NCI-H2081 (cell line): ENCODE measurements at regions not wholly inside any gene's neighbourhood (a gene's known extent, or its start where the extent isn't known, plus 50 kb on each side); places are given as distances from the start of the nearest gene placed in this dataset.

Source experiments
- DNase-seq, 2 experiments: peaks; one replicate each; lab custom pipeline; 2025; lab: John Stamatoyannopoulos, UW

- no peak for DNase-seq
Observed at GRCh38 chr20:56957737-56958553, 308.5 kb downstream of the BMP7 start.

GRCh38 chr20:56964901-56965300 lies 301.5 kb downstream of the BMP7 start:
- DNase-seq, result no peak

DNA sequence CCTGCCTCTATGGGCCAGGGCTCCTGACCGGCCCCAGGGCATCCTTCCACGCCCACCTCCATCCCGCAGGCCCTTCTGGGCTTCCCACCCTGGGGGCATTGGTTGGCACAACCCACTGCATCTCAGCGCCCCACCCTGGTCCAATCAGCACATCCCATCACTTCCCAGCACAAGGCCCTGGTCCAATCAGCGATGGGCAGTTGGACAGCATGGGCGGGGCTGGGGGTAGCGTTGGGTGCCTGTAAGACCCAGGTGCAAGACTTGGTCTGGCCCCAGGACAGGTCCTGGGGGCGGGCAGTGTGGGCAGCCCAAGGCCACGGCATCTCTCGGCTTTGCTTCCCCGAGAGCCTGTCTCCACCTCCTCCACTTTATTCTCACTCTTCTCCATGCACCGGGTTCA lies 298.5 kb downstream of the BMP7 start:
- no peak for DNase-seq

DNA sequence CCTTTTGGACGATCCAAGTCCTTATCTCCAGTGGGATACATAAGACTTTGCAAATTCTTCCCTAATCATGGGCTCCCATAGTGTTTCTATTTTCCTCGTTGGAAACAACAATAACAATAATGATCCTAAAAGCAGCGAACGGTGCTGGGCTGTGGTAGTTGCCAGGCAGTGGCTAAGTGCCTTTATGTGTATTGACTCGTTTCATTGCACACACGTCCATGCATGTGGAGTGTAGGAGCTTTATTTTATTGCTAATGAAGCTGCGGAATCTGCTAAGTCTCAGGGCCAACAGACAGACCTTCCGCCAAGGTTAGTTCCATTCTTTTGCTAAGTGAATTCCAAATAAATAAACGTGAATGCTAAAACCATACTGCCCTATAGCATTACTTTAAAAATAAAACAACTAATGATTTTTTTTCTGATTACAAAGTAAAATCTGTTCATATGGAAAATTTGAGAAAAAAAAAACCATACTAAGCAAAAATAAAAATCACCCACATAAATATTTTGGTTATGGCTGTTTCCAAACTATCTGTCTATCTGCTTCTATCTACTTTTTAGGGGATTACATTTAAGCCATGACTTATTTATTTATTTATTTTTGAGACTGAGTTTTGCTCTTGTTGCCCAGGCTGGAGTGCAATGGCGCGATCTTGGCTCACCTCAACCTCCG lies 297.9 kb downstream of the BMP7 start:
- no peak for DNase-seq

DNA sequence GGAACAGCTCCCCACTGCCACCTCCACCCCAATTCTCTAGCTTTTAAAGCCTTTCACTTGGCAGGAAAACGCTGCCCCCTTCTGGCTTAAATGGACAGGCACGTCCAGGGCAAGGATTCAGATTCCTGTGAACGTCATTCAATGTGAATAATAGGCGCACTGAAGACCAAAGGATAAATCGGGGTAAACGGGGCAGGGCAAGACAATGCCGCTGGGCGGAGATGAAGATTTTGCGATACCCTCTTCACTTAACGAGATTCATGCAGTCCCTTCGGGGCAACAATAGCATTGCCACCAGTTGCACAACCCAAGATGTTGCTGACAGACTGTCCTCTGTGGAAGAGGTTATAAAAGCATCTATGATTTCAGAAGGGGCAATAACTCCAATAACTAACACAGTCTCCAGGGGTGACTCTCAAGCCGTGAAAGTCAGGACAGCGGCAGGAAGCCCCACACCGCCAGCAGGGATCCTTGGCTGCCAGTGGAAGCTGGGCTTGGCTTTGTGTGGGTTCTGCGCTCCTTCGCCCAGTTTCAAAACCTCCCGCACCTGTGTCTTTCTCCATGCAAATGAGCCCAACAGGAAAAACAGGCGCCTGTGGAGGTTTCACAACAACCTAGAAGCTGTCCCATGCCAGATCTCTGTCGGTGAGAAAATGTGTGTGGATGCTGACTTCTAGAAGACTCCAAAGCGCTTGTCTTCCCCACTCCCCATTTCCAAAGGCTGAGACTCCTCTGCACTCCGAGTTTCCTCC lies 291.8 kb downstream of the BMP7 start:
- peak in 1 of 2 experiments; percentile 1 for DNase-seq

- DNase-seq, result no peak
Observed at GRCh38 chr20:56975838-56976237, 290.6 kb downstream of the BMP7 start.

DNA sequence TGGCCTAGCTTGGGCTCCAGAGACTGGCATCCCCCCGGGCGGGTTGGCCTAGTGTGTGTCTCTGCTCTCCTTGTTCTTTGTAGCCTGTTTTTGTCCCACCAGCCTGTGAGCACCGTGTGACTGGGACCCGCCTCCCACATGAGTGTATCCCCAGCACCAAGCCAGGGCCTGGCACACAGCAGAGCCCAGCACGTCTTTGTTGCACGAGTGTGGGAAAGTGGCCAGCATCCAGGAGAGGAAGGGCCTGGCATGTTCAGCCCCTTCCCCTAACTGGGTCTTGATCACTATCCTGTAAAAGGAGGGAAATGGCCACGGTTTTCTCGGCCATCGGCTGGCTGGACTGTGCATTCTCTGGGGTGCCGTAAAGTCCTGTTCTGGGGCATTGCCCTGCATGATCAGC lies 290.1 kb downstream of the BMP7 start:
- DNase-seq, result no peak

GRCh38 chr20:56978475-56978874 lies 288.0 kb downstream of the BMP7 start:
- no peak for DNase-seq

DNA sequence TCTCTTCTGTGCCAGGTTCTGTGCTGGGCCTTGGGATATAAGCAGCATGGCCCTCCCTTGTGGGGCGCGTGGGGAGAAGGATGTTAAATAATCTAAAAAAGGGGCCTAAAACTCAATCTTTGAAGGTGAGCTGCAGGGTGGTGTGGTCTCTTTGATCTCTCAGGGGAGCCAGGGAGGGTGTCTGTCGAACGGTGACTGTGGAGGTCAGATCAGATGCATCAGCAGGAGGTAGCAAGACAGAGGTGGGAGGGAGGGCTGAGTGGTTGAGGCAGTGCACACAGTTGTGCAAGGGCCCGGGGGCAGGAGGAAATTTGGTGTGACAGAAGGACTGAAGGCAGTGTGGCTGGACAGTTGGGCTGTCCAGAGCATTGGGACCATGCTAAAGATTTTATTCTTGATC lies 287.3 kb downstream of the BMP7 start:
- no peak for DNase-seq

GRCh38 chr20:56981301-56981700 lies 285.1 kb downstream of the BMP7 start:
- no peak for DNase-seq

GRCh38 chr20:56983813-56984212 lies 282.6 kb downstream of the BMP7 start:
- DNase-seq, result no peak

DNA sequence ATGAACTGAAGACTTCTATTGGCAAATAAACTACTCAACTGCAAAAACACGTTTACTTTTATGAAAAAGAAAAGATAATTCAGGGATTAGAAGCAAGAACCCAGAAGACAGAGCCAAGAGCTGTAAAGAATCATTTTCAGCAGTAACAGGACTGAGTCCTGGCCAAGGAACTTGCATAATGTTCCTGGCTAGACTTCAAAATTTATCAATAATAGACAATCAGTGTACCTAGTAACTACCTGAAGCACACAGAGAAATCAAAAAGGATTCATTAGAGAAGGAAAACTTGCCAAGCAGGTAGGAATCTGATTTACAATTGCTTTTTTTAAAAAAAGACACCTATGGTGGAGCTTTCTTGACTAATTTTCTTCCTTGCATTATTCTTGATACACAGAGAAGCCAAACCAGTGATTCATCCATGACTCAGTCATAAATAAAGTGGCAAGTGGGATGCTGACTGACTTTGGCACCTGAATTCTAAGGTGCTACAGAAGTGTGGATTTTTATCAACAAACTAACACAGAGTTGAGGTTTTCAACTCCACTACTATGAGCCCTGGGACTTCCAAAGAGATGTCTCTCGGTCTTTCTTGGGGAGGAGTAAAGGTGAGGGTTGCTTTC lies 281.3 kb downstream of the BMP7 start:
- no peak for DNase-seq

DNA sequence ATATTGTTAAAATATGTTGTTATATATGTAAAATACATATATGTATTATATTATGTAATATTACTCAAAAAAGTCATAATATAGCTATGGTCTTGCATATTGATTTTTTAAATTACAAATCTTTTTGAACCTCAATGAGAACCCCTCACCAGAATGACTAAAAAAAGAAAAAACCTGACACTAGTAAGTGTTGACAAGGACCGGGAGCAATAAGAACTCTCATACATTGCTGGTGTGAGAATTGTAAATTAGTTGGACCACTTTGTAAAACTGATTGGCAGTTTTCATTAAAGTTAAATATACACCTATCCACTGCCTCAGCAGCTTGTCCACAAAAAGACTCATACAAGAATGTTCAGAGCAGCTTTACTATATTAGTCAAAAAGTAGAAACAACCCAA lies 280.0 kb downstream of the BMP7 start:
- no peak for DNase-seq

- no peak for DNase-seq
Observed at GRCh38 chr20:56986931-56987720, 279.3 kb downstream of the BMP7 start.

GRCh38 chr20:56987986-56988385 lies 278.5 kb downstream of the BMP7 start:
- no peak for DNase-seq

DNA sequence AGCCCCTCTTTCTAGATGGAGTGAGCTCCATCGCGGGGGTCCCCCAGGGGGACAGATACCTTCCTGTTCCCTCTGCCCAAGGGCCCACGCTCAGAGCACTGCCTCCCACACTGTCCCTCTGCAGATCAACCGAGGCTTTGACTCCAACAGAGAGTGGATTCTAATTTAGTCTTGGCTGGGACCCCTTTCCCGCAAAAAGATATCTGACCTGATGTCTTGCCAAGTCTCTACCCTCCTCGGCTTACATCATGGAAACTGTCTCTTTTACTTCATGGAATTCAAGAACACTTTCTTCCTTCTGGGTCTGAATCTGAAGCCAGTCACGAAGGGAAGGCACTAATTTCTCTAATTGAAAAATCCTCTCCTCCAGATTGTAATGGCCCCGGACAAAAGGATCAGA lies 278.0 kb downstream of the BMP7 start:
- DNase-seq, result no peak

DNA sequence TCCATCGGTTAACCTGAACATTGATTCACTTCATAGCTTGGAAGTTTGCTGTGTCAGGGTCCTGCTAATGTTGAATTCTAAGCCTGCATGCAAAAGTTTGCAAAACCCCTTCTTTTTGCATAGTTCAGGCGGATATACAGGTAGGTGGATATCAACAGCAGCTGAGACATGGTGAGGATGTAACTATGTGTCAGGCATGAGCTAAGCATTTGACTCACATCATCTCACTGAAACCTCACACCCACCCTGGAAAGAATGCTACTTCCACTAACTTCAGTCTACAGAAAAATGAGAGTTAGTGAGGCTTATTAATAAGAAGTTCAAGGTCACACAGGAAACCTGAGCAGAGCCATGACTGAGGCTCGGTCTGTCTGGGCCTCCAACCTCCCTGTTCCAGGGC lies 276.9 kb downstream of the BMP7 start:
- no peak for DNase-seq

DNA sequence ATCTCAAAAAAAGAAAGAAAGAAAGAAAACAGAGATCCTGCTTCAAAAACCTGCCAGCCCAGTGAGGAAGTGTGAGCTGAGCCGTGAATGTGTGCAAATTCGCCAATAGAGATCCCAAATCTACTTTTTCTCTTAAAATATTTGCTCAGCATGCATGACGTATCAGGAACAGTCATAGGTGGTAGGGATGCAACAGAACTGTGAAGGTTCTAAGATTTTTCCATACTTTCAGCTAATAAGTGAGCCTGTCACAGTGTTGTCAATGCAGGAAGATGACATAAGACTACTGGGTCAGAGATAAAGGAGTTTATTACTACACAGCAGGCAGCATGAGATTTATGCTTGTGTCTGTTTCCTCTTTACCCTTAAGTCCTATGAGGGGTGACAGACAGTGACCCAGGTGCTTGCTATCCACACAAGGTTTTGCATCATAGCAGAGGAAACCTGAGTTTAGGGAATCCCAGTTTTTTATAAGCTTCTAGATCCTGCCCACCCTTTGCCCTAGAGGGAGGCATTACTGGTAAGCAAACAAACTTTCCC lies 273.4 kb downstream of the BMP7 start:
- DNase-seq, result no peak

- DNase-seq, result no peak
Observed at GRCh38 chr20:56994006-56994405, 272.4 kb downstream of the BMP7 start.

- DNase-seq, result no peak
Observed at GRCh38 chr20:56995149-56995548, 271.3 kb downstream of the BMP7 start.

GRCh38 chr20:56995635-56996075 lies 270.8 kb downstream of the BMP7 start:
- no peak for DNase-seq
